ENCODE measurements at regions not wholly inside any gene's neighbourhood (a gene's known extent, or its start where the extent isn't known, plus 50 kb on each side); places are given as distances from the start of the nearest gene placed in this dataset.

- TF ChIP-seq CTCF (IDR thresholded peaks at IDR 0.05) (no peak), POLR2A (IDR thresholded peaks at IDR 0.05) (no peak)
Measured at GRCh38 chr2:147095376-147095775, 749.5 kb upstream of the ACVR2A start.
